ENCODE measurements at regions not wholly inside any gene's neighbourhood (a gene's known extent, or its start where the extent isn't known, plus 50 kb on each side); places are given as distances from the start of the nearest gene placed in this dataset.
A peak's percentile ranks its signal among the peaks of the same experiment; 100 is the strongest.

DNA sequence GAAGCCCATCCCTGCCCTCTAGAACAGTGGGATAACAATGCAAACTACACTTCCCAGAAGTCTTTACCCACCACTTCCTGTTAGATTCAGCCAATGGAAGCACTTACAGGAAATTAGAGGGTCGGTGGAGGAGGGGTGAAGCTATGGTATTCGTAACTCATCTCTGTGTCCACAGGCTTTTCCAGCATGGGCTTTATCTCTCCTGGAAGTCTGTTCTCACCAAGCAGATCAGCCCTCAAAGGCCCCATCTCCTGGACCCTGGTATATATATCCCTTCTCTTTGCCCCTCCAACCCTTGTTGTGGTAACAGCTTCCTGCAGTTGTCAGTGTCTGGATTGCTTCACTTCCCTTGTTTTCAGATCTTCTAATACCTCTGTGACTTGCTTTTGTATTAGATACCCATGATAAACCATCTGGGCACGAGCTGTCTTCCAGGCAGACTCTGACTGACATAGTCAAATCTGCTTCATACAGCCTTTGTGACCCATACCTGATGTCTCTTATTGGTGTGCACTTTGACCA lies 475.0 kb upstream of the POU3F3 start:
- peak overlapping the region; percentile 47 for H3K27ac ChIP-seq (ENCODE audit: low read length)
- no CpG with 5 or more reads among the region's 3 CpGs for WGBS (ENCODE audit: insufficient coverage, low lambda C conversion rate)
- no peaks in the 10 kb centered on the region for H3K4me1 ChIP-seq (ENCODE audit: control insufficient read depth, insufficient read depth, low read length)
- H3K4me3 ChIP-seq (ENCODE audit: low read length), result peak overlapping the region; percentile 47
- no peaks in the 10 kb centered on the region for H3K36me3 ChIP-seq (ENCODE audit: control insufficient read depth, insufficient read depth, low read length)
- no peaks in the 10 kb centered on the region for H3K9me3 ChIP-seq (ENCODE audit: control insufficient read depth, low read depth, low read length)
- DNase-seq, result peak; percentile 47 to 71
- peaks cover 3% of the 10 kb centered on the region for H3K27me3 ChIP-seq (ENCODE audit: control insufficient read depth, insufficient read depth, low read length)

DNA sequence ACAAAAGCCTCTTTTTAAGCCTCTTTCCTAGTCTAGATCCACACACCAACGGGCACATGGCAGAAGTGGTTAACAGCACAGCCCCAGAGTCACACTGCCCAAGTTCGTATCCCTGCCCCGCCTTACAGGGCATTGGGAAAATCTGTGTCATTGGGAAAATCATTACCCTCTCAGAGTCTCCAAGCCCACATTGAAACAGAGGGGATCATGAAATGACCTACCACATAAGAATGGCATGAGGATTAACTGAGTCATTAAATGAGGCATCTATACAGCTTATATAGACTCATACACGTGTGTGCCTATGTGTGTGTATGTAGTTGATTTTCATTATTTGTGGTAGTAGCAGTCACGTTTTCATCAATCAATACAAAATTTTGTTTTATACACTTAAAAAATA lies 469.0 kb upstream of the POU3F3 start:
- no peaks in the 10 kb centered on the region for H3K4me1 ChIP-seq (ENCODE audit: control insufficient read depth, insufficient read depth, low read length)
- WGBS (ENCODE audit: insufficient coverage, low lambda C conversion rate), result 88% methylated on average over 1 of the region's 5 CpGs
- H3K27me3 ChIP-seq (ENCODE audit: control insufficient read depth, insufficient read depth, low read length), result peaks cover 6% of the 10 kb centered on the region
- no peak overlapping the region for H3K4me3 ChIP-seq (ENCODE audit: low read length)
- H3K27ac ChIP-seq (ENCODE audit: low read length), result no peak overlapping the region
- no peaks in the 10 kb centered on the region for H3K36me3 ChIP-seq (ENCODE audit: control insufficient read depth, insufficient read depth, low read length)
- H3K9me3 ChIP-seq (ENCODE audit: control insufficient read depth, low read depth, low read length), result no peaks in the 10 kb centered on the region
- no peak for DNase-seq

DNA sequence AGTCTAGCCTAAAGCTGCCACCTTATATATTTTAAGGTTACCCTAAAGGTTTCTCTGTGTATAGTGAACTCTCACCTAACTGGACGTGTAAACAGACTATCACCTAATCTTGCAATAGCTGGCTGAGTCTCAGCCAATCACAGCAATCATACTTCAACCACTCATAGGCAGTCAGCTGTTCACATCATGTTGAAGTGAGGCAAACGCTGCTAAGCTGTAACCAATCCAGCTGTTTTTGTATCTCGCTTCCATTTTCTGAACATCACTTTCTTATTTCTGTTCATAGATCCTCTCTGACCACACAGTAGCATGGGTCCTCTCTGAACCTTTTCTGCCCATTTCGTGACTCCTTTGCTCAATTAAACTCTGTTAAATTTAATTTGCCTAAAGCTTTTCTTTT lies 468.2 kb upstream of the POU3F3 start:
- Histone ChIP-seq H3K9me3 (ENCODE audit: control insufficient read depth, low read depth, low read length) (no peaks in the 10 kb centered on the region), H3K36me3 (ENCODE audit: control insufficient read depth, insufficient read depth, low read length) (no peaks in the 10 kb centered on the region), H3K4me1 (ENCODE audit: control insufficient read depth, insufficient read depth, low read length) (no peaks in the 10 kb centered on the region), H3K27ac (ENCODE audit: low read length) (no peak overlapping the region), H3K27me3 (ENCODE audit: control insufficient read depth, insufficient read depth, low read length) (peaks cover 6% of the 10 kb centered on the region), H3K4me3 (ENCODE audit: low read length) (no peak overlapping the region)
- 90% methylated on average over 3 of the region's 4 CpGs for WGBS (ENCODE audit: insufficient coverage, low lambda C conversion rate)
- DNase-seq, result no peak

DNA sequence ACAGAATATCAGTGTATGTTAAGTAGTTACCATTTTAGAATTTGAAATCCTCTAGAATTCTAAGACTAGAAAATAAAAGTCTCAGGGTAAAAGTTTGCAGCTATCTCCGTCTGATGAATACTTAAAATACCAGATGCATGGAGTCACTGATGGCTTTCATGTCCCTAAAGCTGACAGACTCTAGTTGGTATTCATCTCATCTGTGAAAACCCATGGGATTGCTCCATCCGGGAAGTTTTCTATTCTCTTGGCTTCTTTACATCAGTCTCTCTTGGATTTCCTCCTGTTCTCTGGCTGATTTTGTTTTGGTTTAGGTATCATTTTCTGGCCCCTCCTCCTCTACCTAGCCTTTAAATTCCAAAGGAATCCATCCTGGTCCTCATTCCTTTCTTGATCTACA lies 465.6 kb upstream of the POU3F3 start:
- Histone ChIP-seq H3K4me3 (ENCODE audit: low read length) (no peak overlapping the region), H3K27ac (ENCODE audit: low read length) (no peak overlapping the region), H3K27me3 (ENCODE audit: control insufficient read depth, insufficient read depth, low read length) (peaks cover 6% of the 10 kb centered on the region), H3K4me1 (ENCODE audit: control insufficient read depth, insufficient read depth, low read length) (no peaks in the 10 kb centered on the region), H3K9me3 (ENCODE audit: control insufficient read depth, low read depth, low read length) (no peaks in the 10 kb centered on the region), H3K36me3 (ENCODE audit: control insufficient read depth, insufficient read depth, low read length) (no peaks in the 10 kb centered on the region)
- DNase-seq, result no peak
- no CpG with 5 or more reads among the region's 2 CpGs for WGBS (ENCODE audit: insufficient coverage, low lambda C conversion rate)

DNA sequence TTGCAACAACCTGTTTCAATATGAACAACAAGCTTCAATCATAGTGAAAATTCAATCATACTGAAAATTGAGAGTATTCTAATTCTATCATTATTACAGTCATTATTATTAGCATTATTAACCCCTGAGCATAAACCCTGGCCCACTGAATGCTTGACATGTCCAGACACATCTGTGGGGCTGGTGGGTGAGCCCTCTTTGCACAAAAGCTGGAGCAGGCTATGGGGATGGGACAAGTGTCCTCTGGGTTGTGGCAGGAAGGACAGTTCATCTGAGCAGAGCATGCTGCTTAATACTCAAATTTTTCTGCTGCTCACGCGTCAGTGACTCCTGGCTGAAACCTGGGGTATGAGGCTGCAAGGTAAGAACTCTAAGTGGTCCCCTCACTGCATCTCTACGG lies 451.1 kb upstream of the POU3F3 start:
- Histone ChIP-seq H3K4me1 (ENCODE audit: control insufficient read depth, insufficient read depth, low read length) (no peaks in the 10 kb centered on the region), H3K4me3 (ENCODE audit: low read length) (no peak overlapping the region), H3K27ac (ENCODE audit: low read length) (no peak overlapping the region), H3K9me3 (ENCODE audit: control insufficient read depth, low read depth, low read length) (no peaks in the 10 kb centered on the region), H3K27me3 (ENCODE audit: control insufficient read depth, insufficient read depth, low read length) (no peaks in the 10 kb centered on the region), H3K36me3 (ENCODE audit: control insufficient read depth, insufficient read depth, low read length) (no peaks in the 10 kb centered on the region)
- no peak for DNase-seq
- no CpG with 5 or more reads among the region's 3 CpGs for WGBS (ENCODE audit: insufficient coverage, low lambda C conversion rate)

DNA sequence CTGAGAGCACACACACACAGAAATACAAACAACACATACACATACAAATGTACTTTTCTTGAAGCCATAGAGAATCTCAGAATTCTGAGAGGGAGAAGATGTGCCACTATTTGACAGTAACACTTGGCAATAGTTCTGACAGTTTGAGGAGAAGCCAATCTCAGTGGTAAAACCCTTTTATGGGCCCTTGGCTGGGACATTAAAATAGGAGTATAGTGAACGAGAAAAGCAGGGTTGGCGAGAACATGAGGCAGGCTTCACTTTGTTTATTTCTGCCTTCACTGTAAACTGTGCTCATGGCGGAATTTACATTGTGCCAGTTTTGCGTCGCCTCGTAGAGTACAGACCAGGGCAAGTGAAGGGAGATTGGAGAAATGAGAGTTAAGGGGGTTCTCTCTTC lies 449.4 kb upstream of the POU3F3 start:
- no CpG with 5 or more reads among the region's 6 CpGs for WGBS (ENCODE audit: insufficient coverage, low lambda C conversion rate)
- no peaks in the 10 kb centered on the region for H3K27me3 ChIP-seq (ENCODE audit: control insufficient read depth, insufficient read depth, low read length)
- no peaks in the 10 kb centered on the region for H3K9me3 ChIP-seq (ENCODE audit: control insufficient read depth, low read depth, low read length)
- no peak overlapping the region for H3K27ac ChIP-seq (ENCODE audit: low read length)
- H3K4me3 ChIP-seq (ENCODE audit: low read length), result no peak overlapping the region
- H3K36me3 ChIP-seq (ENCODE audit: control insufficient read depth, insufficient read depth, low read length), result no peaks in the 10 kb centered on the region
- H3K4me1 ChIP-seq (ENCODE audit: control insufficient read depth, insufficient read depth, low read length), result no peaks in the 10 kb centered on the region
- no peak for DNase-seq

DNA sequence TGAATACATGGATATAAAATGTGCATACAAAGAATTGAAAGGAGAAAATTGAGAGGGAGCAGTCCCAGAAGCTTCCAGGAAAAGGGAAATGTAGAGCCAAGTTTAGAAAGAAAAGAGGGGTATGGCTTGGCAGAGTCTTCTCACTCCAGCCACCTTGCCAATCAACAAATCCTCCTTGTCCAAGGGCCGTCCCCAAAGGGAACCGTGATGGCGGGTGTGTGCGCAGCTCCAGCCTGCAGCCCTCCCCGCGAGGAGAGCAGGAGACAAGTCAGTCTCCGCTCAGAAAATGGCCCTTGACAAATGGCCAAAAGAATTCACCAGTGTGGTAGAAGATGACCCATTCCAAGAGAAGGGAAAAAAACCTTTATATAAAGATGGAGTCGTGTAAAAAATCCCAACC lies 448.3 kb upstream of the POU3F3 start:
- Histone ChIP-seq H3K4me3 (ENCODE audit: low read length) (no peak overlapping the region), H3K9me3 (ENCODE audit: control insufficient read depth, low read depth, low read length) (no peaks in the 10 kb centered on the region), H3K27ac (ENCODE audit: low read length) (no peak overlapping the region), H3K27me3 (ENCODE audit: control insufficient read depth, insufficient read depth, low read length) (no peaks in the 10 kb centered on the region), H3K4me1 (ENCODE audit: control insufficient read depth, insufficient read depth, low read length) (no peaks in the 10 kb centered on the region), H3K36me3 (ENCODE audit: control insufficient read depth, insufficient read depth, low read length) (no peaks in the 10 kb centered on the region)
- DNase-seq, result no peak
- WGBS (ENCODE audit: insufficient coverage, low lambda C conversion rate), result no CpG with 5 or more reads among the region's 8 CpGs

DNA sequence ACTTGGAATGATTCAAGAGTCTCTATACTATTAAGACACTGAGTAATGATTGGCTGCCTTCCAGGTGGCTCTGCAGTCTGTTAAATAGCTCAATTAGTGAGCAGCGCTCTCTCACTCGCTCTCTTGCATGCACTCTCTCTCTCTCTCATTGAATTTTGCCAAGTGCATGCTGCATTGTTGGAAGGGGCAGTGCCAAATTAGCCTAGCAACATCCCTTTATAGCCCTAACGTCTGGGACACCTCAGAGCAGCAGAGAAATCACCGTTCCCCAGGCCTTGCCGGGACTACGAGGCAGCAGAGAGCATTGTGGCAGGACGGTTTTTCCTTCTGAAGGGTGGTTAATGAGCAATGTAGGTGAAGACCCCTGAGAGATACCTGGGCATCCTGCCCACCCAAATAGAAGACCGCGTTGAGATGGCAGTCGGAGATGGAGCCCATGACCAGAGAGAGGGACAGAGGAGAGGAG lies 447.6 kb upstream of the POU3F3 start:
- H3K27me3 ChIP-seq (ENCODE audit: control insufficient read depth, insufficient read depth, low read length), result no peaks in the 10 kb centered on the region
- no peaks in the 10 kb centered on the region for H3K4me1 ChIP-seq (ENCODE audit: control insufficient read depth, insufficient read depth, low read length)
- H3K27ac ChIP-seq (ENCODE audit: low read length), result no peak overlapping the region
- H3K36me3 ChIP-seq (ENCODE audit: control insufficient read depth, insufficient read depth, low read length), result no peaks in the 10 kb centered on the region
- 100% methylated on average over 1 of the region's 10 CpGs for WGBS (ENCODE audit: insufficient coverage, low lambda C conversion rate)
- peak in 1 of 2 donors; percentile 25 for DNase-seq
- H3K9me3 ChIP-seq (ENCODE audit: control insufficient read depth, low read depth, low read length), result no peaks in the 10 kb centered on the region
- H3K4me3 ChIP-seq (ENCODE audit: low read length), result no peak overlapping the region

DNA sequence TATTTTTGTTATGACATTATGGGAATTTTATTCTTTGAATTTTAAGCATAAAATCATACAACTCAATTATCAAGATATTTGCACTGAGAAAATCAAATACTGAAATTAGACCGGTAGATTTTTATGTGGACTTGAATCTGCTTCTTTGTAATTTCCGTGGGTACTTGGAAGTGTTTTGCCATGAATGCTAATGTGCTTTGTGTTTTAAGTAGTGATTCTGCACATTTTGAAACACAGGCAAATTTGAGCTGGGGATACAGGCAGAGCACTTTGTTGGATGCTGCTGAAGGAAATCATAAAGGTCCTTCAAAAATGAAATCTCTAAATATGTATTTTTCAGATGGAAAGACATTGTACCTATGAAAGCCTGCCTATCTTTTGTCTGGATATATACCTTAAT lies 446.3 kb upstream of the POU3F3 start:
- Histone ChIP-seq H3K36me3 (ENCODE audit: control insufficient read depth, insufficient read depth, low read length) (no peaks in the 10 kb centered on the region), H3K27me3 (ENCODE audit: control insufficient read depth, insufficient read depth, low read length) (no peaks in the 10 kb centered on the region), H3K9me3 (ENCODE audit: control insufficient read depth, low read depth, low read length) (no peaks in the 10 kb centered on the region), H3K27ac (ENCODE audit: low read length) (no peak overlapping the region), H3K4me3 (ENCODE audit: low read length) (no peak overlapping the region), H3K4me1 (ENCODE audit: control insufficient read depth, insufficient read depth, low read length) (no peaks in the 10 kb centered on the region)
- no peak for DNase-seq
- 93% methylated on average over 2 of the region's 2 CpGs for WGBS (ENCODE audit: insufficient coverage, low lambda C conversion rate)

DNA sequence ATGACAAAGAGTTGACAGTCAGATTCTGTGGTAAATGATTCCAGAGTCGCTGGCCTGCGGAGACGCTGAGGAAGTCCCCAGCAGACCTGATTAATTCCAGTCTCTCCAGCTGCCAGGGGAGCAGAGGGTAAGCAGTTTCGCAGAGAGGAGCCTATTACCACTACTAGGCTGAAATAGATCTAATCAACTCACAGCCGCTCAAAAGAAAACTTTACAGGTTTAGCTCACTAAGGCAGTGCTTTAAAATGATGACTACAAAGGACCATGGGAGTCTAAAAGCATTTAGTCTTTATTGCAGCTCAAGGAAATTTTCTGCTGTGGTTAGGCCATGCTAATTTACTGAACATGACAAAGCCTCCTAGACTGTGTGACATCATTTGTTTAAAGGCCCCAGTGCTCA lies 445.6 kb upstream of the POU3F3 start:
- 20% methylated on average over 1 of the region's 5 CpGs for WGBS (ENCODE audit: insufficient coverage, low lambda C conversion rate)
- H3K27ac ChIP-seq (ENCODE audit: low read length), result no peak overlapping the region
- H3K36me3 ChIP-seq (ENCODE audit: control insufficient read depth, insufficient read depth, low read length), result no peaks in the 10 kb centered on the region
- no peaks in the 10 kb centered on the region for H3K9me3 ChIP-seq (ENCODE audit: control insufficient read depth, low read depth, low read length)
- DNase-seq, result no peak
- no peak overlapping the region for H3K4me3 ChIP-seq (ENCODE audit: low read length)
- H3K27me3 ChIP-seq (ENCODE audit: control insufficient read depth, insufficient read depth, low read length), result no peaks in the 10 kb centered on the region
- no peaks in the 10 kb centered on the region for H3K4me1 ChIP-seq (ENCODE audit: control insufficient read depth, insufficient read depth, low read length)

DNA sequence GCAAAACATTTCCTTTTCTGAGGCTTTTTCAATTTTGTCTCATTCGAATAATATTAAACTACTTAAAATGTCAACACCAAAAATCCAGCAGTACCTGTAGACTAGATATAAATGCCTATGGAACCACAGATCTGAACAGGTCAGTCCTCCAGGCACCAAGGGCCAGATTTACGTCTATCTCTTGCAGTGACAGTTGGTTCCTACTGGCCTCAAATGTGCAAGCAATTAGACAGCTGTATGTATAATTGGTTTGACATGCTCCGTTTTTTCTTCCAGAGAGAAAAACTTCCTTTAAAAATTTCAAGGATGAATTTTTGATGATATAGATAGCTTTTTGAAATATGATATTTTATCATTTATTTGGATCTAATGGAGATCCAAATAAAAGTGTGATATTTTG lies 443.8 kb upstream of the POU3F3 start:
- DNase-seq, result no peak
- Histone ChIP-seq H3K4me3 (ENCODE audit: low read length) (no peak overlapping the region), H3K4me1 (ENCODE audit: control insufficient read depth, insufficient read depth, low read length) (no peaks in the 10 kb centered on the region), H3K27ac (ENCODE audit: low read length) (no peak overlapping the region), H3K36me3 (ENCODE audit: control insufficient read depth, insufficient read depth, low read length) (no peaks in the 10 kb centered on the region), H3K9me3 (ENCODE audit: control insufficient read depth, low read depth, low read length) (no peaks in the 10 kb centered on the region), H3K27me3 (ENCODE audit: control insufficient read depth, insufficient read depth, low read length) (no peaks in the 10 kb centered on the region)
- WGBS (ENCODE audit: insufficient coverage, low lambda C conversion rate), result no CpG with 5 or more reads among the region's 3 CpGs
